Chondrocyte (in vitro differentiated cells): ENCODE measurements at regions not wholly inside any gene's neighbourhood (a gene's known extent, or its start where the extent isn't known, plus 50 kb on each side); places are given as distances from the start of the nearest gene placed in this dataset.

ENCODE experiments used
- DNase-seq: peaks from one replicate; pipeline ENCODE4 v3.0.0; 2021; ENCODE audit warnings: mixed read lengths, low spot score
- H3K27ac Mint-ChIP-seq: one replicate; pipeline ENCODE4 v1.8.0; 2021; ENCODE audit warnings: mild to moderate bottlenecking, moderate library complexity, mixed read lengths; ENCODE audit not compliant: unreplicated experiment
- H3K27me3 Mint-ChIP-seq: 2 replicates; pipeline ENCODE4 v1.8.0; 2021; ENCODE audit warnings: low read depth, mixed read lengths
- H3K36me3 Mint-ChIP-seq: 2 replicates; pipeline ENCODE4 v1.8.0; 2021; ENCODE audit warnings: low read depth, mixed read lengths
- H3K4me1 Mint-ChIP-seq: 2 replicates; pipeline ENCODE4 v1.8.0; 2021; ENCODE audit warnings: low read depth, mild to moderate bottlenecking, mixed read lengths
- H3K4me3 Mint-ChIP-seq: one replicate; pipeline ENCODE4 v1.8.0; 2021; ENCODE audit warnings: mild to moderate bottlenecking, moderate library complexity, mixed read lengths; ENCODE audit not compliant: unreplicated experiment
- H3K9me3 Mint-ChIP-seq: 2 replicates; pipeline ENCODE4 v1.8.0; 2021; ENCODE audit warnings: low read depth, mixed read lengths
- TF ChIP-seq, protein P1 (sequence below): fragments of 200-600 bp; sonication (generic); IDR thresholded peaks from 2 replicates; pipeline ENCODE4 v1.5.0; 2021; ENCODE audit warnings: antibody characterized with exemption, mild to moderate bottlenecking, moderate library complexity

- no peak overlapping the region for H3K4me3 Mint-ChIP-seq
- TF ChIP-seq, protein P1, sequence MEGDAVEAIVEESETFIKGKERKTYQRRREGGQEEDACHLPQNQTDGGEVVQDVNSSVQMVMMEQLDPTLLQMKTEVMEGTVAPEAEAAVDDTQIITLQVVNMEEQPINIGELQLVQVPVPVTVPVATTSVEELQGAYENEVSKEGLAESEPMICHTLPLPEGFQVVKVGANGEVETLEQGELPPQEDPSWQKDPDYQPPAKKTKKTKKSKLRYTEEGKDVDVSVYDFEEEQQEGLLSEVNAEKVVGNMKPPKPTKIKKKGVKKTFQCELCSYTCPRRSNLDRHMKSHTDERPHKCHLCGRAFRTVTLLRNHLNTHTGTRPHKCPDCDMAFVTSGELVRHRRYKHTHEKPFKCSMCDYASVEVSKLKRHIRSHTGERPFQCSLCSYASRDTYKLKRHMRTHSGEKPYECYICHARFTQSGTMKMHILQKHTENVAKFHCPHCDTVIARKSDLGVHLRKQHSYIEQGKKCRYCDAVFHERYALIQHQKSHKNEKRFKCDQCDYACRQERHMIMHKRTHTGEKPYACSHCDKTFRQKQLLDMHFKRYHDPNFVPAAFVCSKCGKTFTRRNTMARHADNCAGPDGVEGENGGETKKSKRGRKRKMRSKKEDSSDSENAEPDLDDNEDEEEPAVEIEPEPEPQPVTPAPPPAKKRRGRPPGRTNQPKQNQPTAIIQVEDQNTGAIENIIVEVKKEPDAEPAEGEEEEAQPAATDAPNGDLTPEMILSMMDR: no peak
- H3K36me3 Mint-ChIP-seq: no peaks in the 10 kb centered on the region
- H3K4me1 Mint-ChIP-seq: peaks cover 11% of the 10 kb centered on the region
- H3K27ac Mint-ChIP-seq: no peak overlapping the region
- H3K27me3 Mint-ChIP-seq: no peaks in the 10 kb centered on the region
- H3K9me3 Mint-ChIP-seq: peaks cover 5% of the 10 kb centered on the region
- no peak for DNase-seq
Measured at GRCh38 chr20:24866008-24866407, 83.1 kb upstream of the CST7 start.

DNA sequence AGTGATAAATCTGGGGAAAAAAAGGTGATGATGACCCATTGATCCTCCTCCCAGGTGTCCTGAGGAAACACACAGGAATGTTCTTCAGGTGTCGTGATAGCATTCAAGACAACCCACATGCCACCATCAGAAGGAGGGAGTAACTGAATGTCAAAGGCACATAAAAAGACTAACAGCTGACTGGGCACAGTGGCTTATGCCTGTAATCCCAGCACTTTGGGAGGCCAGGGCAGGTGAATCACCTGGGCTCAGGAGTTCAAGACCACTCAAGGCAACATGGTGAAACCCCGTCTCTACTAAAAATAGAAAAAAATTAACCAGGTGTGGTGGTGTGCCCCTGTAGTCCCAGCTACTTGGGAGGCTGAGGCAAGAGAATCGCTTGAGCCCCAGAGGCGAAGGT, 82.3 kb upstream of the CST7 start:
- no peak for DNase-seq
- Mint-ChIP-seq H3K27ac (no peak overlapping the region), H3K4me1 (peaks cover 15% of the 10 kb centered on the region), H3K36me3 (no peaks in the 10 kb centered on the region), H3K9me3 (peaks cover 5% of the 10 kb centered on the region), H3K27me3 (no peaks in the 10 kb centered on the region), H3K4me3 (no peak overlapping the region)
- TF ChIP-seq, protein P1: no peak

DNA sequence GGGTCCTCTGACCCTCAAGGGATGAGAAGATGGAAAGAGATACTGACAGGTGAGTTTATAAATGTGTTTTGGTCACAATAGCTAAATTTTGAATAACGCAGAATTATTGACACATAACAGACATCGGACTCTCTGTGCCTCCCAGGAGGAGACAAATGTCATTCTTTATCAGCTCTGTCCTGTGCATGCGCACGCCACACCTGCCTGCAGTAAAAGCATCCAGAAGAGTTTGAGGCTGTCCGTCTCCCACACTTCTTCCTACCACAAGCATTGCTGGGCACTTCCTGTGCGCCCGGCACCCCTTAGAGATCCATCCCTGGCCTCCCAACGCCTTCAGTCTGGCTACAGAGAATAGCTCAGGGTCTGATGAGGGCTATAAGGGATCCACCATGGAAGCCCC, 81.5 kb upstream of the CST7 start:
- TF ChIP-seq, protein P1: no peak
- peaks cover 2% of the 10 kb centered on the region for H3K27me3 Mint-ChIP-seq
- peaks cover 15% of the 10 kb centered on the region for H3K4me1 Mint-ChIP-seq
- DNase-seq: no peak
- H3K4me3 Mint-ChIP-seq: no peak overlapping the region
- H3K27ac Mint-ChIP-seq: no peak overlapping the region
- H3K36me3 Mint-ChIP-seq: no peaks in the 10 kb centered on the region
- peaks cover 5% of the 10 kb centered on the region for H3K9me3 Mint-ChIP-seq

- TF ChIP-seq, protein P1: no peak
- DNase-seq: no peak
- peaks cover 5% of the 10 kb centered on the region for H3K9me3 Mint-ChIP-seq
- peaks cover 3% of the 10 kb centered on the region for H3K27me3 Mint-ChIP-seq
- H3K4me3 Mint-ChIP-seq: no peak overlapping the region
- H3K4me1 Mint-ChIP-seq: peaks cover 11% of the 10 kb centered on the region
- no peak overlapping the region for H3K27ac Mint-ChIP-seq
- no peaks in the 10 kb centered on the region for H3K36me3 Mint-ChIP-seq
Measured at GRCh38 chr20:24868396-24868927, 80.6 kb upstream of the CST7 start.

GRCh38 chr20:24868959-24869358, 80.1 kb upstream of the CST7 start:
- peaks cover 7% of the 10 kb centered on the region for H3K4me1 Mint-ChIP-seq
- TF ChIP-seq, protein P1: no peak
- DNase-seq: no peak
- no peak overlapping the region for H3K27ac Mint-ChIP-seq
- peaks cover 3% of the 10 kb centered on the region for H3K9me3 Mint-ChIP-seq
- peaks cover 7% of the 10 kb centered on the region for H3K27me3 Mint-ChIP-seq
- H3K4me3 Mint-ChIP-seq: no peak overlapping the region
- no peaks in the 10 kb centered on the region for H3K36me3 Mint-ChIP-seq
